ENCODE measurements at regions not wholly inside any gene's neighbourhood (a gene's known extent, or its start where the extent isn't known, plus 50 kb on each side); places are given as distances from the start of the nearest gene placed in this dataset.

GRCh38 chr2:147101941-147102790 is 742.7 kb upstream of the ACVR2A start:
- Histone ChIP-seq H3K79me2 (ENCODE audit: insufficient read depth, low read length) (no peaks in the 10 kb centered on the region), H3K27me3 (ENCODE audit: insufficient read depth, low read length) (no peaks in the 10 kb centered on the region), H3K9me3 (ENCODE audit: control insufficient read depth in 1 of 2, insufficient read depth in 1 of 2, low read depth in 1 of 2, low read length in 2 of 2) (no peaks in the 10 kb centered on the region), H3K4me2 (ENCODE audit: low read length) (no peak overlapping the region), H3K36me3 (ENCODE audit: control insufficient read depth in 1 of 2, insufficient read depth in 2 of 2, low read length in 2 of 2) (no peaks in the 10 kb centered on the region), H3K4me3 (replicated peaks in 1 of 2; ENCODE audit: low read depth in 1 of 2, low read length in 2 of 2) (no peak overlapping the region), H4K20me1 (ENCODE audit: insufficient read depth) (no peaks in the 10 kb centered on the region), H3K27ac (ENCODE audit: low read depth, low read length) (no peak overlapping the region), H3K4me1 (ENCODE audit: control insufficient read depth in 1 of 2, insufficient read depth in 2 of 2, low read length in 2 of 2) (no peaks in the 10 kb centered on the region), H2AFZ (ENCODE audit: low read depth, low read length, poor library complexity, severe bottlenecking) (no peak overlapping the region), H3K9ac (ENCODE audit: low read length) (no peak overlapping the region), H3K9me2 (ENCODE audit: insufficient read depth) (no peaks in the 10 kb centered on the region)
- RAD21 ChIA-PET (ENCODE audit: low non-redundant PET in 1 of 2, low total read pairs in 2 of 2, uncharacterized antibody in 2 of 2, unreplicated experiment in 2 of 2): no interaction called here
- TF ChIP-seq FOSL1 (IDR thresholded peaks at IDR 0.05; ENCODE audit: low read depth) (no peak), ZNF274 (IDR thresholded peaks at IDR 0.05; ENCODE audit: low read depth, low read length) (no peak), EZH2phosphoT487 (IDR thresholded peaks at IDR 0.05; ENCODE audit: borderline replicate concordance) (no peak), EGR1 (IDR thresholded peaks at IDR 0.05; ENCODE audit: low read depth) (no peak), SP1 (IDR thresholded peaks at IDR 0.05; ENCODE audit: low read depth) (no peak), MAX (IDR thresholded peaks at IDR 0.05) (no peak), CTCF (IDR thresholded peaks at IDR 0.05 in 2 of 3, conservative IDR thresholded peaks at IDR 0.05 in 1 of 3; ENCODE audit: borderline replicate concordance in 1 of 3, insufficient read depth in 1 of 3, low read depth in 2 of 3, low read length in 2 of 3) (no peak), TCF7L2 (IDR thresholded peaks at IDR 0.05; ENCODE audit: borderline replicate concordance, extremely low read depth, insufficient read depth, insufficient read length) (no peak), REST (IDR thresholded peaks at IDR 0.05; ENCODE audit: low read depth) (no peak), RAD21 (IDR thresholded peaks at IDR 0.05; ENCODE audit: low read depth) (no peak), ATF3 (IDR thresholded peaks at IDR 0.05) (no peak), SIN3A (IDR thresholded peaks at IDR 0.05; ENCODE audit: low read depth) (no peak), POLR2AphosphoS5 (IDR thresholded peaks at IDR 0.05; ENCODE audit: low read depth, low read length) (no peak), YY1 (IDR thresholded peaks at IDR 0.05; ENCODE audit: extremely low read depth, insufficient replicate concordance, low read depth, low read length) (no peak), ZFX (IDR thresholded peaks at IDR 0.05) (no peak), CBX3 (IDR thresholded peaks at IDR 0.05; ENCODE audit: low read depth) (no peak), JUND (IDR thresholded peaks at IDR 0.05) (no peak), CEBPB (IDR thresholded peaks at IDR 0.05; ENCODE audit: low read depth) (no peak), ELF1 (IDR thresholded peaks at IDR 0.05; ENCODE audit: borderline replicate concordance, low read depth) (no peak)
- intact Hi-C loops (cut with micrococcal nuclease): no loop called here
- CTCF ChIA-PET: no interaction called here
- no peak for ATAC-seq
- POLR2A ChIA-PET: no interaction called here
- no TSS peak for BruUV-seq (replicated peaks)
- DNase-seq (ENCODE audit: low read depth, low spot score): no peak
